MM.1S (cell line): ENCODE measurements at regions not wholly inside any gene's neighbourhood (a gene's known extent, or its start where the extent isn't known, plus 50 kb on each side); places are given as distances from the start of the nearest gene placed in this dataset.

Experiments used
- DNase-seq: peaks from one replicate; pipeline ENCODE4 v3.0.0-alpha.2; 2015
- H2AFZ ChIP-seq: fragments of 300-600 bp; sonication (generic); 2 replicates; pipeline ENCODE4 v1.6.0; 2016; ENCODE audit warnings: antibody characterized with exemption, low read length
- H3F3A ChIP-seq: fragments of 300-600 bp; sonication (generic); 2 replicates; pipeline ENCODE4 v1.6.1; 2016; ENCODE audit warnings: mild to moderate bottlenecking, antibody characterized with exemption, low read length, moderate library complexity, mixed read lengths; ENCODE audit not compliant: insufficient read depth
- H3K27ac ChIP-seq: fragments of 300-600 bp; sonication (generic); 2 replicates; pipeline ENCODE4 v1.5.1; 2016; ENCODE audit warnings: mild to moderate bottlenecking, low read length
- H3K27me3 ChIP-seq: fragments of 300-600 bp; sonication (generic); replicated peaks from 2 replicates; pipeline ENCODE4 v1.6.0; 2016; ENCODE audit warnings: low read length; ENCODE audit not compliant: insufficient read depth
- H3K36me3 ChIP-seq: fragments of 300-600 bp; sonication (generic); replicated peaks from 2 replicates; pipeline ENCODE4 v1.6.1; 2016; ENCODE audit warnings: mild to moderate bottlenecking, low read length, mixed read lengths; ENCODE audit not compliant: insufficient read depth
- H3K4me1 ChIP-seq: fragments of 300-600 bp; sonication (generic); 2 replicates; pipeline ENCODE4 v1.6.1; 2016; ENCODE audit warnings: low read length, mixed read lengths
- H3K4me2 ChIP-seq: fragments of 300-600 bp; sonication (generic); 2 replicates; pipeline ENCODE4 v1.6.0; 2016; ENCODE audit warnings: low read depth, low read length
- H3K4me3 ChIP-seq: fragments of 300-600 bp; sonication (generic); 2 replicates; pipeline ENCODE4 v1.5.1; 2016; ENCODE audit warnings: low read length, mixed read lengths
- H3K79me2 ChIP-seq: fragments of 300-600 bp; sonication (generic); 2 replicates; pipeline ENCODE4 v1.6.1; 2016; ENCODE audit warnings: mixed run types, low read length, mixed read lengths
- H3K9ac ChIP-seq: fragments of 300-600 bp; sonication (generic); 2 replicates; pipeline ENCODE4 v1.6.1; 2016; ENCODE audit warnings: low read length, mixed read lengths
- H3K9me2 ChIP-seq: fragments of 300-600 bp; sonication (generic); replicated peaks from 2 replicates; pipeline ENCODE4 v1.6.1; 2016; ENCODE audit warnings: mild to moderate bottlenecking, low read length, mixed read lengths; ENCODE audit not compliant: insufficient read depth
- H3K9me3 ChIP-seq: fragments of 300-600 bp; sonication (generic); replicated peaks from 2 replicates; pipeline ENCODE4 v1.6.1; 2016; ENCODE audit warnings: mild to moderate bottlenecking, low read length, mixed read lengths; ENCODE audit not compliant: insufficient read depth
- H4K20me1 ChIP-seq: fragments of 300-600 bp; sonication (generic); 2 replicates; pipeline ENCODE4 v1.6.1; 2016; ENCODE audit warnings: mild to moderate bottlenecking, low read length, moderate library complexity, mixed read lengths; ENCODE audit not compliant: insufficient read depth
- CTCF ChIP-seq: fragments of 300-600 bp; sonication (generic); IDR thresholded peaks from 2 replicates; pipeline ENCODE4 v1.5.1; 2016; ENCODE audit warnings: antibody characterized with exemption, low read length, mixed read lengths
- EZH2 ChIP-seq: fragments of 300-600 bp; sonication (generic); optimal IDR thresholded peaks from 2 replicates; pipeline ENCODE3; 2017; ENCODE audit warnings: low read depth, mild to moderate bottlenecking, antibody characterized with exemption, low read length, mixed read lengths
- EZH2phosphoT487 ChIP-seq: fragments of 300-600 bp; sonication (generic); IDR thresholded peaks from 2 replicates; pipeline ENCODE4 v1.6.1; 2018; ENCODE audit warnings: antibody characterized with exemption, low read length

GRCh38 chr3:182668974-182669373 is 124.3 kb upstream of the ATP11B start:
- Histone ChIP-seq H3K27me3 (no peaks in the 10 kb centered on the region), H3K9me2 (no peaks in the 10 kb centered on the region), H4K20me1 (no peaks in the 10 kb centered on the region), H3K9me3 (no peaks in the 10 kb centered on the region), H3K4me2 (no peak overlapping the region), H3K36me3 (no peaks in the 10 kb centered on the region), H3K9ac (no peak overlapping the region), H3K4me3 (no peak overlapping the region), H2AFZ (no peak overlapping the region), H3K79me2 (no peaks in the 10 kb centered on the region), H3K27ac (no peak overlapping the region), H3F3A (no peaks in the 10 kb centered on the region), H3K4me1 (peaks cover 13% of the 10 kb centered on the region)
- no peak for TF ChIP-seq EZH2
- TF ChIP-seq CTCF: no peak
- TF ChIP-seq EZH2phosphoT487: no peak
- DNase-seq: no peak

DNA sequence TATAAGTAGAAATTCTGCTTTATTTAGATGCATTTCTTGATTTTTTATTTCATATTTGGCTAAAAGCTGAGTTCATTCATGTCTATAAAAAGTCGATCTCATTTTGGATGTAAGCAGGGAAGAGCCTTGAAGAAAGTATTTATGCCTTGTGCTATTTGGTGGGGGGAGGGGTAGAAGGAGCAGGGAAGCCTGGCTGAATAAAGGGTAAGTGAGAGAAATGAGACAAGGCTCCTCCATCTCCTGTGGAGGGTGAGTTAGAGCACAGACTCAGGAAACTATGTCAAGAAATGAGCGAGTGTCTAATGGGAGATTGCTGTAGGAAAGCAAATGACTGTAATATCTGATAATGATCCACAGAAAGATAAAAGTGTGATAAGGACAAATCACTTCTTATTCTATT is 121.8 kb upstream of the ATP11B start:
- Histone ChIP-seq H3K4me2 (peak overlapping the region; percentile 0; the same call in 1 of the 2 replicates), H3K9me3 (no peaks in the 10 kb centered on the region)

GRCh38 chr3:182671942-182672341 is 121.4 kb upstream of the ATP11B start:
- H3K4me3 ChIP-seq: no peak overlapping the region
- TF ChIP-seq EZH2: no peak
- peak; percentile 4; the same call in 1 of the 2 replicates for TF ChIP-seq CTCF
- H3K4me2 ChIP-seq: peak overlapping the region; percentile 0; the same call in 1 of the 2 replicates
- no peaks in the 10 kb centered on the region for H3K79me2 ChIP-seq
- no peak overlapping the region for H3K9ac ChIP-seq
- no peak overlapping the region for H3K27ac ChIP-seq
- no peaks in the 10 kb centered on the region for H3K9me3 ChIP-seq
- H3K4me1 ChIP-seq: peaks cover 13% of the 10 kb centered on the region
- peak overlapping the region; percentile 4; the same call in 1 of the 2 replicates for H2AFZ ChIP-seq
- no peak for DNase-seq
- no peaks in the 10 kb centered on the region for H3K36me3 ChIP-seq
- no peaks in the 10 kb centered on the region for H3K27me3 ChIP-seq
- no peaks in the 10 kb centered on the region for H3F3A ChIP-seq
- H4K20me1 ChIP-seq: no peaks in the 10 kb centered on the region
- no peaks in the 10 kb centered on the region for H3K9me2 ChIP-seq

More for the DNA sequence above, 121.8 kb upstream of the ATP11B start:
- Histone ChIP-seq H3K9me2 (no peaks in the 10 kb centered on the region), H3K27ac (no peak overlapping the region), H3F3A (no peaks in the 10 kb centered on the region), H4K20me1 (no peaks in the 10 kb centered on the region), H3K4me3 (no peak overlapping the region), H3K4me1 (peaks cover 13% of the 10 kb centered on the region), H3K36me3 (no peaks in the 10 kb centered on the region), H3K9ac (no peak overlapping the region), H3K79me2 (no peaks in the 10 kb centered on the region), H2AFZ (peak overlapping the region; percentile 4; the same call in 1 of the 2 replicates), H3K27me3 (no peaks in the 10 kb centered on the region)
- DNase-seq: no peak
- no peak for TF ChIP-seq EZH2
- no peak for TF ChIP-seq CTCF
- TF ChIP-seq EZH2phosphoT487: no peak
